ENCODE measurements at regions not wholly inside any gene's neighbourhood (a gene's known extent, or its start where the extent isn't known, plus 50 kb on each side); places are given as distances from the start of the nearest gene placed in this dataset.
"Not testable (repeated sequence)": the region's sequence is repeated elsewhere in the genome, so short reads cannot be mapped to it uniquely, and the experiment has no call there.

GRCh38 chr4:63226229-63226628 lies 1183.0 kb downstream of the TECRL start:
- DNase-seq (ENCODE audit: low read depth): no peak
- H3K4me3 ChIP-seq (ENCODE audit: low read depth, low read length): no peak overlapping the region
- TF ChIP-seq, protein P1, sequence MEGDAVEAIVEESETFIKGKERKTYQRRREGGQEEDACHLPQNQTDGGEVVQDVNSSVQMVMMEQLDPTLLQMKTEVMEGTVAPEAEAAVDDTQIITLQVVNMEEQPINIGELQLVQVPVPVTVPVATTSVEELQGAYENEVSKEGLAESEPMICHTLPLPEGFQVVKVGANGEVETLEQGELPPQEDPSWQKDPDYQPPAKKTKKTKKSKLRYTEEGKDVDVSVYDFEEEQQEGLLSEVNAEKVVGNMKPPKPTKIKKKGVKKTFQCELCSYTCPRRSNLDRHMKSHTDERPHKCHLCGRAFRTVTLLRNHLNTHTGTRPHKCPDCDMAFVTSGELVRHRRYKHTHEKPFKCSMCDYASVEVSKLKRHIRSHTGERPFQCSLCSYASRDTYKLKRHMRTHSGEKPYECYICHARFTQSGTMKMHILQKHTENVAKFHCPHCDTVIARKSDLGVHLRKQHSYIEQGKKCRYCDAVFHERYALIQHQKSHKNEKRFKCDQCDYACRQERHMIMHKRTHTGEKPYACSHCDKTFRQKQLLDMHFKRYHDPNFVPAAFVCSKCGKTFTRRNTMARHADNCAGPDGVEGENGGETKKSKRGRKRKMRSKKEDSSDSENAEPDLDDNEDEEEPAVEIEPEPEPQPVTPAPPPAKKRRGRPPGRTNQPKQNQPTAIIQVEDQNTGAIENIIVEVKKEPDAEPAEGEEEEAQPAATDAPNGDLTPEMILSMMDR (IDR thresholded peaks at IDR 0.05; ENCODE audit: insufficient read depth, low read depth, low read length, missing control alignments): no peak

- DNase-seq (ENCODE audit: low read depth): no peak
- TF ChIP-seq, protein P1 (IDR thresholded peaks at IDR 0.05; ENCODE audit: insufficient read depth, low read depth, low read length, missing control alignments): no peak
- H3K4me3 ChIP-seq (ENCODE audit: low read depth, low read length): no peak overlapping the region
These were observed 1186.8 kb downstream of the TECRL start for GRCh38 chr4:63222466-63222865.

DNA sequence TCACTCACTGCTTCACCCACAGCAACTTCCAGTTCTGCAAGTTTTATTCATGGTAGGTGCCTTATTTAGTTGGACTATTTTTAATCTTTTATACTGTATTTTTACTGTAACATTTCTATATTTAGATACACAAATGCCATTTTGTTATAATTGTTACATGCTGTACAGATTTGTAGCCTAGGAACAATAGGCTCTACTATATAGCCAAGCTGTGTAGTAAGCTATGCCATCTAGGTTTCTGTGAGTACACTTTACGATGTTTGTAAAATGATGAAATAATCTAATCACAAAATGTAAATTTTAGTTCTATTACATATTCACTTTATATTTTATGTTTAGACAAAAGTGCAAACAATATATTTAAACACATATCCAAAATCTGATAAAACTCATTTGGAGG lies 1187.8 kb downstream of the TECRL start:
- TF ChIP-seq, protein P1 (IDR thresholded peaks at IDR 0.05; ENCODE audit: insufficient read depth, low read depth, low read length, missing control alignments): no peak
- DNase-seq (ENCODE audit: low read depth): no peak

GRCh38 chr4:63218856-63219255 lies 1190.4 kb downstream of the TECRL start:
- H3K4me3 ChIP-seq (ENCODE audit: low read depth, low read length): no peak overlapping the region
- TF ChIP-seq, protein P1 (IDR thresholded peaks at IDR 0.05; ENCODE audit: insufficient read depth, low read depth, low read length, missing control alignments): no peak
- DNase-seq (ENCODE audit: low read depth): no peak

More for the DNA sequence above, 1187.8 kb downstream of the TECRL start:
- H3K4me3 ChIP-seq (ENCODE audit: low read depth, low read length): no peak overlapping the region

DNA sequence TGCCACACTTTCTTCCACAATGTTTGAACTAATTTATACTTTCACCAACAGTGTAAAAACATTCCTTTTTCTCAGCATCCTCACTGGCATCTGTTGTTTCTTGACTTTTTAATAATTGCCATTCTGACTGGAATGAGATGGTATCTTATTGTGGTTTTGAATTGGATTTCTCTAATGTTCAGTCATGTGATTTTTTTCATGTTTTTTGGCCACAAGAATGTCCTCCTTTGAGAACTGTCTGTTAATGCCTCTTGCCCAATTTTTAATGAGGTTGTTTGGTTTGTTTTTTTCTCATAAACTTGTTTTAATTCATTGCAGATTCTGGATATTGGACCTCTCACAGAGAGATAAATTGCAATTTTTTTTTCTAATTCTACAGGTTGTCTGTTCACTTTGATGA lies 1195.2 kb downstream of the TECRL start:
- no peak overlapping the region for H3K4me3 ChIP-seq (ENCODE audit: low read depth, low read length)
- no peak for DNase-seq (ENCODE audit: low read depth)
- TF ChIP-seq, protein P1 (IDR thresholded peaks at IDR 0.05; ENCODE audit: insufficient read depth, low read depth, low read length, missing control alignments): no peak

DNA sequence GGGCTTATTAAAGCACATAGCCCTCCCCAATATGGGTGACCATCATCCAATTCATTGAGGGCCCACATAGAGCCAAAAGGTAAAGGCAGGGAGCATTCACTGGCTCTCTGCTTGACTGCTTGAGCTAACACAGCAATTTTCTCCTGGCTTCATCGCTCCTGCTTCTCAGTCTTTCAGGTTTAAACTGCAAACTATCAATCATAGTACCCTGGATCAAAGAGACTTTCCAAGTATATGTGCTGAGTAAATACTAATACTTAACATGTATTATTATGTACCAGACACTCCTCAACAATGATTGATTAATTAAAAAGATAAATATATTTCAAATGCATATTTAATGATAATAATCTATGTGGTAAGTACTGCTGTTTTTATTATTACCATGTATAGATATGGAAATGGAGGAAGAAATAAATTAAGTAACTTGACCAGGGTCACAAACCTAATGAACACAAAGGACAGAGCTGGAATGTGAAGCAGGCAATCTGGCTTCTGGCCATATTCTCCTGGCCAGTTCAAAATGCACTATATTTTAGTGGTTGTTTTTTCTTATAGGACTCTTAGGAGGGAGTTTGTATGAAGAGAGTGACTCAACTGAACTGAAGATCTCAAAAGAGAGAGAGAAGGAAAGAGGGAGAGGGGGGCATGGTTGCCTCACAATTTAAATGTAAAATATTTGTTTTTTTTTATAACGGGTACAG lies 1197.3 kb downstream of the TECRL start:
- no peak overlapping the region for H3K4me3 ChIP-seq (ENCODE audit: low read depth, low read length)
- DNase-seq (ENCODE audit: low read depth): no peak
- TF ChIP-seq, protein P1 (IDR thresholded peaks at IDR 0.05; ENCODE audit: insufficient read depth, low read depth, low read length, missing control alignments): no peak

- no peak overlapping the region for H3K4me3 ChIP-seq (ENCODE audit: low read depth, low read length)
- TF ChIP-seq, protein P1 (IDR thresholded peaks at IDR 0.05; ENCODE audit: insufficient read depth, low read depth, low read length, missing control alignments): no peak
- no peak for DNase-seq (ENCODE audit: low read depth)
These were observed 1197.9 kb downstream of the TECRL start for GRCh38 chr4:63211375-63211774.

GRCh38 chr4:63193029-63193428 lies 1216.2 kb downstream of the TECRL start:
- not testable (repeated sequence) for DNase-seq (ENCODE audit: low read depth); H3K4me3 ChIP-seq (ENCODE audit: low read depth, low read length)
